Endothelial cell of umbilical vein (primary cell): ENCODE measurements at regions not wholly inside any gene's neighbourhood (a gene's known extent, or its start where the extent isn't known, plus 50 kb on each side); places are given as distances from the start of the nearest gene placed in this dataset.

ENCODE experiments used
- BruUV-seq: library from RNA; stranded (reverse); fragments of 400-500 nt; replicated peaks from 2 replicates; lab custom pipeline; 2021; lab: Mats Ljungman, UMichigan
- CTCF ChIA-PET: fragments of 300-600, 350-600 bp; sonication (Branson Sonifier 250); formaldehyde crosslinking; loops from one replicate; lab custom pipeline; 2021; ENCODE audit warnings: antibody characterized with exemption, inconsistent platforms; lab: Charles Lee
- POLR2A ChIA-PET: fragments of 300-600, 350-600 bp; sonication (Branson Sonifier 250); formaldehyde crosslinking; loops from one replicate; lab custom pipeline; 2021; ENCODE audit warnings: antibody characterized with exemption, inconsistent platforms; lab: Charles Lee
- DNase-seq: peaks from one replicate; pipeline ENCODE4 v3.0.0-alpha.2; 2011; ENCODE audit warnings: low read depth, low spot score
- FAIRE-seq: peaks from 2 replicates; lab custom pipeline; 2011; peaks lifted over from hg19 to GRCh38; lab: Jason Lieb, UNC
- H2AFZ ChIP-seq: 2 replicates; pipeline ENCODE4 v1.6.0; 2012; ENCODE audit warnings: low read depth, low read length, control low read depth, inconsistent platforms
- H3K27ac ChIP-seq: 2 replicates; pipeline ENCODE4 v1.5.1; 2011; ENCODE audit warnings: low read depth, mild to moderate bottlenecking, control low read depth, low read length, moderate library complexity; ENCODE audit not compliant: insufficient read depth
- H3K27me3 ChIP-seq, 2 experiments: 2 replicates each; pipeline versions ENCODE4 v1.6.0 to v1.6.1; 2011; ENCODE audit warnings: low read length in 2 of 2, mixed read lengths in 1 of 2; ENCODE audit not compliant: control insufficient read depth in 2 of 2, insufficient read depth in 2 of 2
- H3K36me3 ChIP-seq, 2 experiments: 2 replicates in 1 of 2; 3 replicates in 1 of 2; pipeline ENCODE4 v1.5.1; 2011; ENCODE audit warnings: low read length in 2 of 2, mild to moderate bottlenecking in 1 of 2, moderate library complexity in 1 of 2; ENCODE audit not compliant: control insufficient read depth in 2 of 2, insufficient read depth in 2 of 2; ENCODE audit errors: extremely low read depth in 1 of 2
- H3K4me1 ChIP-seq: 3 replicates; pipeline ENCODE4 v1.5.1; 2011; ENCODE audit warnings: mild to moderate bottlenecking, low read length; ENCODE audit not compliant: control insufficient read depth, insufficient read depth; ENCODE audit errors: extremely low read depth
- H3K4me2 ChIP-seq: 2 replicates; pipeline ENCODE4 v1.6.1; 2011; ENCODE audit warnings: low read length, control low read depth, mixed read lengths; ENCODE audit not compliant: insufficient read depth
- H3K4me3 ChIP-seq, 3 experiments: fragments of 200-600 bp in 1 of 3; sonication (generic), shearing (Covaris generic) in 1 of 3; replicated peaks in 1 of 3; 2 replicates each; pipeline ENCODE4 v1.5.1; 2011 to 2016; ENCODE audit warnings: control low read depth in 3 of 3, low read length in 3 of 3, mild to moderate bottlenecking in 2 of 3, inconsistent platforms in 1 of 3, low read depth in 1 of 3, moderate library complexity in 1 of 3; ENCODE audit not compliant: insufficient read depth in 1 of 3
- H3K79me2 ChIP-seq: 2 replicates; pipeline ENCODE4 v1.6.0; 2012; ENCODE audit warnings: low read length, inconsistent platforms; ENCODE audit not compliant: control insufficient read depth, insufficient read depth
- H3K9ac ChIP-seq: replicated peaks from 2 replicates; pipeline ENCODE3; 2011; ENCODE audit warnings: low read length, control low read depth; ENCODE audit not compliant: insufficient read depth; ENCODE audit errors: extremely low read depth
- H3K9me1 ChIP-seq: replicated peaks from 3 replicates; pipeline ENCODE4 v1.6.0; 2011; ENCODE audit warnings: mild to moderate bottlenecking, low read length; ENCODE audit not compliant: control insufficient read depth, insufficient read depth; ENCODE audit errors: extremely low read depth
- H3K9me3 ChIP-seq: replicated peaks from 2 replicates; pipeline ENCODE4 v1.5.1; 2012; ENCODE audit warnings: low read length, inconsistent platforms; ENCODE audit not compliant: control insufficient read depth, insufficient read depth
- H4K20me1 ChIP-seq: replicated peaks from 2 replicates; pipeline ENCODE3; 2011; ENCODE audit warnings: mild to moderate bottlenecking, low read length; ENCODE audit not compliant: control insufficient read depth, insufficient read depth; ENCODE audit errors: extremely low read depth
- CTCF ChIP-seq, 2 donors: IDR thresholded peaks; 1 replicate in 1 of 2; 2 replicates in 1 of 2; pipeline ENCODE4 v1.5.1; 2011; ENCODE audit warnings: low read length in 2 of 2, mild to moderate bottlenecking in 2 of 2, moderate library complexity in 2 of 2, control low read depth in 1 of 2, inconsistent platforms in 1 of 2, low read depth in 1 of 2; ENCODE audit not compliant: insufficient read depth in 1 of 2; ENCODE audit errors: extremely low read depth in 1 of 2
- EZH2 ChIP-seq: IDR thresholded peaks from 2 replicates; pipeline ENCODE4 v1.6.1; 2012; ENCODE audit warnings: borderline replicate concordance, low read depth, mild to moderate bottlenecking, moderate library complexity, low read length, inconsistent platforms; ENCODE audit not compliant: severe bottlenecking
- FOS ChIP-seq: IDR thresholded peaks from 2 replicates; pipeline ENCODE4 v1.6.1; 2011; ENCODE audit warnings: mild to moderate bottlenecking, low read length, moderate library complexity, borderline replicate concordance; ENCODE audit not compliant: insufficient read depth
- JUN ChIP-seq: IDR thresholded peaks from 2 replicates; pipeline ENCODE4 v1.6.1; 2011; ENCODE audit warnings: borderline replicate concordance, low read depth; ENCODE audit not compliant: insufficient read length, insufficient read depth
- POLR2A ChIP-seq: IDR thresholded peaks from 2 replicates; pipeline ENCODE4 v1.6.1; 2012; ENCODE audit warnings: low read depth, mild to moderate bottlenecking, control low read depth, low read length
- POLR2AphosphoS5 ChIP-seq: IDR thresholded peaks from 2 replicates; pipeline ENCODE4 v1.6.1; 2012; ENCODE audit warnings: low read depth, mild to moderate bottlenecking, control low read depth, low read length, moderate library complexity; ENCODE audit not compliant: insufficient read depth
- dilution Hi-C: fragments of 300-500 bp; cut with MboI; formaldehyde crosslinking; loops from one replicate; pipeline ENCODE4 v1.15.0; 2019; ENCODE audit warnings: low sequenced_read_pairs; ENCODE audit not compliant: extremely low pct_ligation_motif_present
- intact Hi-C: fragments of 100-400 bp; cut with micrococcal nuclease; formaldehyde crosslinking; loops from one replicate; pipeline ENCODE4 v1.10.0; 2022

- CTCF ChIA-PET: no interaction called here
- BruUV-seq: no TSS peak
- Histone ChIP-seq H3K9me3 (peaks cover 7% of the 10 kb centered on the region), H3K36me3 (no peaks in the 10 kb centered on the region), H3K27ac (no peak overlapping the region), H3K4me2 (no peak overlapping the region), H3K27me3 (no peaks in the 10 kb centered on the region), H3K4me1 (no peaks in the 10 kb centered on the region), H3K79me2 (no peaks in the 10 kb centered on the region), H2AFZ (no peak overlapping the region), H3K9me1 (no peaks in the 10 kb centered on the region), H4K20me1 (no peaks in the 10 kb centered on the region), H3K9ac (no peak overlapping the region), H3K4me3 (no peak overlapping the region)
- DNase-seq (no peak), FAIRE-seq (no peak)
- dilution Hi-C loops: no loop called here
- TF ChIP-seq JUN (no peak), POLR2A (no peak), CTCF (IDR thresholded peaks at IDR 0.05; ENCODE audit: extremely low read depth in 1 of 2, insufficient read depth in 1 of 2, low read depth in 1 of 2, low read length in 2 of 2) (no peak), FOS (no peak)
- intact Hi-C loops: no loop called here
- POLR2A ChIA-PET: no interaction called here
Measured at GRCh38 chr16:62829084-62829483, 792.8 kb upstream of the CDH8 start.

- ChIA-PET CTCF (no interaction called here), POLR2A (no interaction called here)
- intact Hi-C loops: no loop called here
Measured at GRCh38 chr16:62821824-62822223, 785.6 kb upstream of the CDH8 start.

More at GRCh38 chr16:62821824-62822223, 785.6 kb upstream of the CDH8 start:
- no peak overlapping the region for H3K9ac ChIP-seq
- H4K20me1 ChIP-seq: no peaks in the 10 kb centered on the region
- TF ChIP-seq FOS (no peak), POLR2AphosphoS5 (no peak), POLR2A (no peak), EZH2 (no peak)
- BruUV-seq: no TSS peak
- FAIRE-seq (no peak), DNase-seq (no peak)
- peaks cover 9% of the 10 kb centered on the region for H3K9me3 ChIP-seq
- H3K79me2 ChIP-seq: no peaks in the 10 kb centered on the region
- dilution Hi-C loops: no loop called here
- no peaks in the 10 kb centered on the region for H3K4me1 ChIP-seq
- H3K4me2 ChIP-seq: no peak overlapping the region
- no peak overlapping the region for H2AFZ ChIP-seq
- H3K36me3 ChIP-seq: no peaks in the 10 kb centered on the region
- H3K27me3 ChIP-seq: no peaks in the 10 kb centered on the region
- no peak overlapping the region for H3K4me3 ChIP-seq
- no peak overlapping the region for H3K27ac ChIP-seq
- H3K9me1 ChIP-seq: no peaks in the 10 kb centered on the region
